PFSK-1 (cell line): ENCODE measurements at regions not wholly inside any gene's neighbourhood (a gene's known extent, or its start where the extent isn't known, plus 50 kb on each side); places are given as distances from the start of the nearest gene placed in this dataset.

Experiments
- FOXP2 ChIP-seq: optimal IDR thresholded peaks from 2 replicates; pipeline ENCODE3; 2011; ENCODE audit warnings: borderline replicate concordance, control low read depth, inconsistent platforms; ENCODE audit not compliant: insufficient read depth; ENCODE audit errors: extremely low read length, extremely low read depth
- POLR2AphosphoS5 ChIP-seq: IDR thresholded peaks from 2 replicates; pipeline ENCODE4 v1.6.1; 2012; ENCODE audit warnings: low read depth, mild to moderate bottlenecking, control low read depth, low read length, moderate library complexity
- SIN3A ChIP-seq: IDR thresholded peaks from 2 replicates; pipeline ENCODE4 v1.6.1; 2012; ENCODE audit warnings: mild to moderate bottlenecking, low read length, moderate library complexity, borderline replicate concordance; ENCODE audit not compliant: insufficient read depth
- TAF1 ChIP-seq: IDR thresholded peaks from 2 replicates; pipeline ENCODE4 v1.6.1; 2012; ENCODE audit warnings: low read length, control low read depth, borderline replicate concordance; ENCODE audit not compliant: insufficient read depth
- TF ChIP-seq, protein P1 (sequence below), 2 experiments: IDR thresholded peaks; 2 replicates each; pipeline versions ENCODE4 v1.6.1 to v1.8.0; 2011 to 2012; ENCODE audit warnings: low read depth in 2 of 2, low read length in 2 of 2, control low read depth in 1 of 2, inconsistent platforms in 1 of 2, mild to moderate bottlenecking in 1 of 2, moderate library complexity in 1 of 2; ENCODE audit not compliant: insufficient read depth in 1 of 2

DNA sequence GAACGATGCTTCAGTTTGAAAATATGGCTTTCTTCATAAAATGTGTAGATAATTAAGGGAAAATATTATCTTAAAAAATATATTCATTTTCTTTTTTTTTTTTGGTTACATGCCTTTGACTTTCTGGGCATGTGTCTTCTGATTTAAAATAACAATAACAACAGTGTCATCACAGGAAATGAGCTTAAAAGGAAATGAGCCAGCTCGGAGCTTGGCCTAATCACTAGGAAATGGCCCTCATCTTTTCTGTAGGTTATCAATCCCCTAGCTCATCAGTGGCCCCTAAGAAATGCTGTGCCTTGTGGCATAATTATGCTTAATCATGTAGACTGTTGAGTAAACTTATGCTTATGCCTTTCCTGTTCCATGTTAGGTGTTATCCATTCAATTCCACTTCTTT lies 141.8 kb upstream of the FHL2 start:
- TF ChIP-seq SIN3A, result no peak

DNA sequence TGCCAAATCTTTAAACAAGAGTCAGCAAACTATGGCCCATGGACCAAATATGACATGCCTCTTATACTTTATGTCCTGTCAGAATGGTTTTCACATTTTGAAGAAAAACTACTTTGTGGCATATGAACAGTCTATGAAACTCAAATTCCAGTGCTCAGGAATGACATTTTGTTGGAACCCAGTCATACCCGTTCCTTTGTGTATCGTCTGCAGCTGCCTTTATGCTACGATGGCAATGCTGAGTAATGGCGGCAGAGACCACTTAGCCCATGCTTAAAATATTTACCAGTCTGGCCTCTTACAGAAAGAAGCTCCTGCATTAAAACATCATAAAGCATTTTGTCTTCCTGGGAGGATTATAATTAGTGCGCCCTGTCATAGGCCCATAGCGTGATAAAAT lies 140.5 kb upstream of the FHL2 start:
- TF ChIP-seq, protein P1, sequence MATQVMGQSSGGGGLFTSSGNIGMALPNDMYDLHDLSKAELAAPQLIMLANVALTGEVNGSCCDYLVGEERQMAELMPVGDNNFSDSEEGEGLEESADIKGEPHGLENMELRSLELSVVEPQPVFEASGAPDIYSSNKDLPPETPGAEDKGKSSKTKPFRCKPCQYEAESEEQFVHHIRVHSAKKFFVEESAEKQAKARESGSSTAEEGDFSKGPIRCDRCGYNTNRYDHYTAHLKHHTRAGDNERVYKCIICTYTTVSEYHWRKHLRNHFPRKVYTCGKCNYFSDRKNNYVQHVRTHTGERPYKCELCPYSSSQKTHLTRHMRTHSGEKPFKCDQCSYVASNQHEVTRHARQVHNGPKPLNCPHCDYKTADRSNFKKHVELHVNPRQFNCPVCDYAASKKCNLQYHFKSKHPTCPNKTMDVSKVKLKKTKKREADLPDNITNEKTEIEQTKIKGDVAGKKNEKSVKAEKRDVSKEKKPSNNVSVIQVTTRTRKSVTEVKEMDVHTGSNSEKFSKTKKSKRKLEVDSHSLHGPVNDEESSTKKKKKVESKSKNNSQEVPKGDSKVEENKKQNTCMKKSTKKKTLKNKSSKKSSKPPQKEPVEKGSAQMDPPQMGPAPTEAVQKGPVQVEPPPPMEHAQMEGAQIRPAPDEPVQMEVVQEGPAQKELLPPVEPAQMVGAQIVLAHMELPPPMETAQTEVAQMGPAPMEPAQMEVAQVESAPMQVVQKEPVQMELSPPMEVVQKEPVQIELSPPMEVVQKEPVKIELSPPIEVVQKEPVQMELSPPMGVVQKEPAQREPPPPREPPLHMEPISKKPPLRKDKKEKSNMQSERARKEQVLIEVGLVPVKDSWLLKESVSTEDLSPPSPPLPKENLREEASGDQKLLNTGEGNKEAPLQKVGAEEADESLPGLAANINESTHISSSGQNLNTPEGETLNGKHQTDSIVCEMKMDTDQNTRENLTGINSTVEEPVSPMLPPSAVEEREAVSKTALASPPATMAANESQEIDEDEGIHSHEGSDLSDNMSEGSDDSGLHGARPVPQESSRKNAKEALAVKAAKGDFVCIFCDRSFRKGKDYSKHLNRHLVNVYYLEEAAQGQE (IDR thresholded peaks at IDR 0.05; ENCODE audit: insufficient read depth in 1 of 2, low read depth in 2 of 2, low read length in 2 of 2), result no peak
- TF ChIP-seq POLR2AphosphoS5, result no peak
- TF ChIP-seq FOXP2, result no peak
- TF ChIP-seq SIN3A, result no peak
- no peak for TF ChIP-seq TAF1

DNA sequence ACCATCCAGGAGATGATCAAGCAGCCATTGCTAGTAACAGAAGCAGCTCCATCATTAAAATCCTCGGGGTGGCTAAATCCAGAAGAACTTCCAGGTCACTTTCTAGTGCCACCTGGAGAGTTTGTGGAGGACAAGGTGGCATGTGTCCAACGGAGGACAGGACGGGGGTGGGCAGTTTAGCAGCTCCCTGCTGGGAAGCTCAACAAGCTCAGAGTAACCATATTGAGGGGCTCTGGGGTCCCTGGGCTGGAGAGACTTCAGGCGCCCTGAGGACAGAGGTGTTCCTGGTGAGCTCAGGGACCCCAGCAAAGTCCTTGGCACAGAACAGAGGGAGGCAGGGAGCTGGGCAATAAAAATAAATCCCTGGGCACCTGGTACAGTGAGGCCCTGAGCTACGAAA lies 140.0 kb upstream of the FHL2 start:
- no peak for TF ChIP-seq POLR2AphosphoS5
- TF ChIP-seq TAF1, result no peak
- TF ChIP-seq FOXP2, result no peak
- no peak for TF ChIP-seq SIN3A
- TF ChIP-seq, protein P1 (IDR thresholded peaks at IDR 0.05; ENCODE audit: insufficient read depth in 1 of 2, low read depth in 2 of 2, low read length in 2 of 2), result no peak

DNA sequence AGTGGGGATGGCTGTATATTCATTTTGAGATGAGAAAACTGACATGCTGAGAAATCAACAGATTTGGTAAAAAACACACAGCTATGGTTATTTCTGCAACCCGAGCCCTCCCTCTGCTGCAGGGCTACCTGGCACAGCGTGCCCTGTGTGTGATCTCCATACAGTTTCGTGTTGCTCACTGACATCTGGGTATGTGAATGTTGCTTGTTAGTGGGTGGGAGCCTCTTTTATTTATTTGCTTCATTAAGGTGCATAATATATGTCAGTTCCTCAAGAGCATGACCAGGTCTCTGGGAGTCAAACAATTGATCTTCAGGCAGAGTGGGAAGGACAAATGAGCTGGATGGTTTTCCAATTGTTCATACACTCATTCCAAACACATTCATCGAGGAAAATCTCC lies 139.1 kb upstream of the FHL2 start:
- TF ChIP-seq, protein P1 (IDR thresholded peaks at IDR 0.05; ENCODE audit: insufficient read depth in 1 of 2, low read depth in 2 of 2, low read length in 2 of 2), result no peak
- TF ChIP-seq POLR2AphosphoS5, result no peak
- TF ChIP-seq SIN3A, result no peak
- no peak for TF ChIP-seq TAF1
- no peak for TF ChIP-seq FOXP2

GRCh38 chr2:105537466-105537865 lies 138.6 kb upstream of the FHL2 start:
- no peak for TF ChIP-seq TAF1
- TF ChIP-seq FOXP2, result no peak
- no peak for TF ChIP-seq POLR2AphosphoS5
- no peak for TF ChIP-seq SIN3A
- TF ChIP-seq, protein P1 (IDR thresholded peaks at IDR 0.05; ENCODE audit: insufficient read depth in 1 of 2, low read depth in 2 of 2, low read length in 2 of 2), result no peak
